ENCODE measurements at regions not wholly inside any gene's neighbourhood (a gene's known extent, or its start where the extent isn't known, plus 50 kb on each side); places are given as distances from the start of the nearest gene placed in this dataset.

GRCh38 chr4:10747186-10747585, 62.6 kb upstream of the CLNK start:
- H3K9me3 ChIP-seq (ENCODE audit: control insufficient read depth in 1 of 2, insufficient read depth in 1 of 2, low read depth in 1 of 2, low read length in 2 of 2) = no peaks in the 10 kb centered on the region
- ChIA-PET POLR2A (no interaction called here), CTCF (no interaction called here), RAD21 (ENCODE audit: low non-redundant PET in 1 of 2, low total read pairs in 2 of 2, uncharacterized antibody in 2 of 2, unreplicated experiment in 2 of 2) (no interaction called here)
- H3K9me2 ChIP-seq (ENCODE audit: insufficient read depth) = no peaks in the 10 kb centered on the region; the same call in 1 of the 2 replicates
- H3K4me3 ChIP-seq (replicated peaks in 1 of 2; ENCODE audit: low read depth in 1 of 2, low read length in 2 of 2) = no peak overlapping the region
- TF ChIP-seq MAX (IDR thresholded peaks at IDR 0.05) = no peak
- TF ChIP-seq ZFX (IDR thresholded peaks at IDR 0.05) = no peak
- TF ChIP-seq RAD21 (IDR thresholded peaks at IDR 0.05; ENCODE audit: low read depth) = no peak
- TF ChIP-seq ZNF274 (IDR thresholded peaks at IDR 0.05; ENCODE audit: low read depth, low read length) = no peak
- no peak for TF ChIP-seq SRF (IDR thresholded peaks at IDR 0.05; ENCODE audit: low read depth)
- TF ChIP-seq POLR2AphosphoS5 (IDR thresholded peaks at IDR 0.05; ENCODE audit: low read depth, low read length) = no peak
- TF ChIP-seq EZH2 (IDR thresholded peaks at IDR 0.05) = no peak
- TF ChIP-seq JUND (IDR thresholded peaks at IDR 0.05) = no peak
- TF ChIP-seq CTCF (IDR thresholded peaks at IDR 0.05 in 2 of 3, conservative IDR thresholded peaks at IDR 0.05 in 1 of 3; ENCODE audit: borderline replicate concordance in 1 of 3, insufficient read depth in 1 of 3, low read depth in 2 of 3, low read length in 2 of 3) = no peak
- no peak for TF ChIP-seq ZBTB33 (IDR thresholded peaks at IDR 0.05; ENCODE audit: extremely low read depth, insufficient replicate concordance, low read length)
- no peak for TF ChIP-seq REST (IDR thresholded peaks at IDR 0.05; ENCODE audit: low read depth)
- no peak for TF ChIP-seq POLR2A (IDR thresholded peaks at IDR 0.05; ENCODE audit: borderline replicate concordance, extremely low read depth, insufficient read depth, insufficient read length)
- no peaks in the 10 kb centered on the region for H3K4me1 ChIP-seq (ENCODE audit: control insufficient read depth in 1 of 2, insufficient read depth in 2 of 2, low read length in 2 of 2)
- H2AFZ ChIP-seq (ENCODE audit: low read depth, low read length, poor library complexity, severe bottlenecking) = no peak overlapping the region
- no peaks in the 10 kb centered on the region for H3K27me3 ChIP-seq (ENCODE audit: insufficient read depth, low read length)
- ATAC-seq (no peak), DNase-seq (ENCODE audit: low read depth, low spot score) (no peak)
- H3K27ac ChIP-seq (ENCODE audit: low read depth, low read length) = no peak overlapping the region
- H3K9ac ChIP-seq (ENCODE audit: low read length) = no peak overlapping the region
- no TSS peak for BruUV-seq (replicated peaks)
- no peak overlapping the region for H3K4me2 ChIP-seq (ENCODE audit: low read length)
- no peaks in the 10 kb centered on the region for H4K20me1 ChIP-seq (ENCODE audit: insufficient read depth)
- intact Hi-C loops (cut with micrococcal nuclease) = no loop called here
- H3K79me2 ChIP-seq (ENCODE audit: insufficient read depth, low read length) = no peaks in the 10 kb centered on the region
- H3K36me3 ChIP-seq (ENCODE audit: control insufficient read depth in 1 of 2, insufficient read depth in 2 of 2, low read length in 2 of 2) = no peaks in the 10 kb centered on the region
